ENCODE measurements at regions not wholly inside any gene's neighbourhood (a gene's known extent, or its start where the extent isn't known, plus 50 kb on each side); places are given as distances from the start of the nearest gene placed in this dataset.
"Not testable (repeated sequence)": the region's sequence is repeated elsewhere in the genome, so short reads cannot be mapped to it uniquely, and the experiment has no call there.

DNA sequence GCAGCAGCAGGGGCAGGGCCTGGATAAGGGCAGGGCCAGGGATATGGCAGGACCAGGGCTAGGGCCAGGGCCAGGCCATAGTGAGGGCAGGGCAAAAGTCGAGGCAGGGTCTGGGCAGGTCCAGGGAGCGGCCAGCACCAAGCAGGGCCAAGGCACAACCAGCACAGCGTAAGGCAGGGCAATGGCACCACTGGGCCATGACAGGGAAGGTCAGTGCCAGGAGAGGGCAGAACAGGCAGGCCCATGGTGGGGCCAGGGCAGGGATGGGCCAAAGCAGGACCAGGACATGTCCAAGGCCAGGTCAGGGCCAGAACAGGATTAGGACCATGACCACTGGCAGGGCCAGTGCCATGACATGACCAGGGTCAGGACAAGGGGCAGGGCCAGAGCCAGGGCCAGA is 403.1 kb downstream of the ZNF33B start:
- TF ChIP-seq, protein P1, sequence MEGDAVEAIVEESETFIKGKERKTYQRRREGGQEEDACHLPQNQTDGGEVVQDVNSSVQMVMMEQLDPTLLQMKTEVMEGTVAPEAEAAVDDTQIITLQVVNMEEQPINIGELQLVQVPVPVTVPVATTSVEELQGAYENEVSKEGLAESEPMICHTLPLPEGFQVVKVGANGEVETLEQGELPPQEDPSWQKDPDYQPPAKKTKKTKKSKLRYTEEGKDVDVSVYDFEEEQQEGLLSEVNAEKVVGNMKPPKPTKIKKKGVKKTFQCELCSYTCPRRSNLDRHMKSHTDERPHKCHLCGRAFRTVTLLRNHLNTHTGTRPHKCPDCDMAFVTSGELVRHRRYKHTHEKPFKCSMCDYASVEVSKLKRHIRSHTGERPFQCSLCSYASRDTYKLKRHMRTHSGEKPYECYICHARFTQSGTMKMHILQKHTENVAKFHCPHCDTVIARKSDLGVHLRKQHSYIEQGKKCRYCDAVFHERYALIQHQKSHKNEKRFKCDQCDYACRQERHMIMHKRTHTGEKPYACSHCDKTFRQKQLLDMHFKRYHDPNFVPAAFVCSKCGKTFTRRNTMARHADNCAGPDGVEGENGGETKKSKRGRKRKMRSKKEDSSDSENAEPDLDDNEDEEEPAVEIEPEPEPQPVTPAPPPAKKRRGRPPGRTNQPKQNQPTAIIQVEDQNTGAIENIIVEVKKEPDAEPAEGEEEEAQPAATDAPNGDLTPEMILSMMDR (IDR thresholded peaks at IDR 0.05; ENCODE audit: low read length) = not testable (repeated sequence)
- TF ChIP-seq EZH2phosphoT487 (IDR thresholded peaks at IDR 0.05; ENCODE audit: low read length) = not testable (repeated sequence)

Measured in MM.1S (cell line).